ENCODE measurements at regions not wholly inside any gene's neighbourhood (a gene's known extent, or its start where the extent isn't known, plus 50 kb on each side); places are given as distances from the start of the nearest gene placed in this dataset.

GRCh38 chr12:98332642-98333041, 182.7 kb upstream of the TMPO start:
- TF ChIP-seq CTCF (IDR thresholded peaks at IDR 0.05), result no peak
- intact Hi-C loops (cut with DNase I), result no loop called here
- no peak for DNase-seq (ENCODE audit: low spot score in 2 of 2)
- no peak overlapping the region for H3K4me3 ChIP-seq
- no peaks in the 10 kb centered on the region for H3K36me3 ChIP-seq
- H3K27ac ChIP-seq, result no peak overlapping the region
- no peaks in the 10 kb centered on the region for H3K4me1 ChIP-seq
- H3K27me3 ChIP-seq, result no peaks in the 10 kb centered on the region
- H3K9me3 ChIP-seq, result no peaks in the 10 kb centered on the region

GRCh38 chr12:98334768-98335167, 180.6 kb upstream of the TMPO start:
- TF ChIP-seq CTCF (IDR thresholded peaks at IDR 0.05), result no peak
- no peaks in the 10 kb centered on the region for H3K27me3 ChIP-seq
- intact Hi-C loops (cut with DNase I), result no loop called here
- H3K36me3 ChIP-seq, result no peaks in the 10 kb centered on the region
- H3K4me3 ChIP-seq, result no peak overlapping the region
- no peak overlapping the region for H3K27ac ChIP-seq
- no peak for DNase-seq (ENCODE audit: low spot score in 2 of 2)
- no peaks in the 10 kb centered on the region for H3K9me3 ChIP-seq
- no peaks in the 10 kb centered on the region for H3K4me1 ChIP-seq

GRCh38 chr12:98341026-98341425, 174.4 kb upstream of the TMPO start:
- DNase-seq (ENCODE audit: low spot score in 2 of 2), result no peak
- H3K4me1 ChIP-seq, result no peaks in the 10 kb centered on the region
- no peaks in the 10 kb centered on the region for H3K36me3 ChIP-seq
- intact Hi-C loops (cut with DNase I), result no loop called here
- TF ChIP-seq CTCF (IDR thresholded peaks at IDR 0.05), result no peak
- no peak overlapping the region for H3K4me3 ChIP-seq
- no peaks in the 10 kb centered on the region for H3K27me3 ChIP-seq
- H3K27ac ChIP-seq, result no peak overlapping the region
- H3K9me3 ChIP-seq, result no peaks in the 10 kb centered on the region

- H3K9me3 ChIP-seq, result no peaks in the 10 kb centered on the region
- intact Hi-C loops (cut with DNase I), result no loop called here
- no peak for DNase-seq (ENCODE audit: low spot score in 2 of 2)
- H3K27me3 ChIP-seq, result no peaks in the 10 kb centered on the region
- H3K4me1 ChIP-seq, result no peaks in the 10 kb centered on the region
- TF ChIP-seq CTCF (IDR thresholded peaks at IDR 0.05), result no peak
- no peak overlapping the region for H3K27ac ChIP-seq
- no peak overlapping the region for H3K4me3 ChIP-seq
- no peaks in the 10 kb centered on the region for H3K36me3 ChIP-seq
Observed at GRCh38 chr12:98341732-98342131, 173.7 kb upstream of the TMPO start.

GRCh38 chr12:98343002-98343567, 172.3 kb upstream of the TMPO start:
- Histone ChIP-seq H3K27me3 (no peaks in the 10 kb centered on the region), H3K36me3 (no peaks in the 10 kb centered on the region), H3K9me3 (no peaks in the 10 kb centered on the region), H3K4me3 (no peak overlapping the region), H3K27ac (no peak overlapping the region), H3K4me1 (no peaks in the 10 kb centered on the region)
- no peak for DNase-seq (ENCODE audit: low spot score in 2 of 2)
- intact Hi-C loops (cut with DNase I), result no loop called here
- no peak for TF ChIP-seq CTCF (IDR thresholded peaks at IDR 0.05)
